Ovary (tissue), 7 donors: ENCODE measurements at regions not wholly inside any gene's neighbourhood (a gene's known extent, or its start where the extent isn't known, plus 50 kb on each side); places are given as distances from the start of the nearest gene placed in this dataset.

Experiments
- DNase-seq, 5 donors: peaks; one replicate each; pipeline ENCODE4 v3.0.0-alpha.2; 2019 to 2020
- H3K27ac ChIP-seq, 2 donors: fragments of 200-600 bp; one replicate each; pipeline versions ENCODE4 v1.5.1 to v1.8.0; 2019 to 2022
- H3K27me3 ChIP-seq: fragments of 200-600 bp; one replicate; pipeline ENCODE4 v1.8.0; 2022
- H3K36me3 ChIP-seq: fragments of 200-600 bp; sonication (generic); one replicate; pipeline ENCODE4 v1.5.1; 2019
- H3K4me1 ChIP-seq: one replicate; pipeline ENCODE4 v1.8.1; 2013; ENCODE audit warnings: mild to moderate bottlenecking, moderate library complexity; ENCODE audit not compliant: insufficient read depth
- H3K4me3 ChIP-seq: fragments of 200-600 bp; sonication (generic); one replicate; pipeline ENCODE4 v1.5.1; 2017
- H3K9me3 ChIP-seq, 2 donors: fragments of 200-600 bp in 1 of 2; sonication (generic) in 1 of 2; one replicate each; pipeline versions ENCODE4 v1.5.1 to v1.8.1; 2013 to 2019; ENCODE audit warnings: mild to moderate bottlenecking in 1 of 2, moderate library complexity in 1 of 2
- CTCF ChIP-seq, 3 donors: fragments of 450-650 bp in 2 of 3; fragments of 200-600 bp in 1 of 3; IDR thresholded peaks; one replicate each; pipeline versions ENCODE4 v1.5.1 to v1.8.0; 2016 to 2022; ENCODE audit warnings: antibody characterized with exemption in 3 of 3, mild to moderate bottlenecking in 1 of 3
- EP300 ChIP-seq: sonication (generic); formaldehyde crosslinking; IDR thresholded peaks from one replicate; pipeline ENCODE4 v1.6.1; 2017; ENCODE audit warnings: antibody characterized with exemption
- POLR2A ChIP-seq: fragments of 450-650 bp; IDR thresholded peaks from one replicate; pipeline ENCODE4 v1.6.1; 2017; ENCODE audit warnings: antibody characterized with exemption, mild to moderate bottlenecking, moderate library complexity
- WGBS, 3 donors: extraction: QIAGEN DNeasy Blood & Tissue Kit in 1 of 3; methylation state at CpG; one replicate each; pipeline versions ENCODE4 v1.1.5 to v1.1.7; 2013 to 2017; 5-methylcytosine and 5-hydroxymethylcytosine counted together
- intact Hi-C, 4 donors: fragments of 100-400 bp; cut with DNase I; formaldehyde crosslinking; loops; one replicate each; pipeline versions ENCODE4 v1.11.0 to v1.15.1; 2022 to 2023
- donor health status: DM: no; HTN: no; CAD: no; lungs with moderate emphysema.
- donor health status: DM: no; HTN: no; CAD: no.
- donor health status: Bipolar disorder and iron deficiency.
- donor health status: DM: no; HTN: no; CAD: no.
- donor health status: DM: yes; HTN: yes; CAD: no.

DNA sequence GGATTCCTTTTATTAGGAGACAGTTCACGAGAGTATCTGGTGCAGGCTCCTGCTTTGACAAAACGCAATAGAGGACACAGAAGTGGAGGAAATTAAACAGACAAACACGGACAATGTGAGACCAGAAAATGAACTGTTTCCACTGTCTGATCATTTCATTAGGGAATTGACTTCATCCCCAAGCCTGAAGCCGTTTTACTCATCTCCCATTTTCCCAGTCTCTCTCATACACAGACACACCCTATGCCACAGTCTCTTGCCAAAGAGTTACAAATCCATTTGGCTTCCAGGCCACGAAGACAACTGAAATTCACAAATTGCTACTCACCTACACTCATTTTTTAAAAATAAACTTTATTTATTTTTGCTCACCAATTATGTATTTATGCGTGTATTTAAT is 1087.8 kb upstream of the TMEM132C start:
- DNase-seq: no peak
- WGBS, 3 donors: 67 to 74% (median 72%) methylated on average over 6 of the region's 6 CpGs
- no peak overlapping the region for H3K4me3 ChIP-seq
- intact Hi-C loops: no loop called here
- H3K27me3 ChIP-seq: no peaks in the 10 kb centered on the region
- H3K27ac ChIP-seq: no peak overlapping the region
- H3K4me1 ChIP-seq: no peaks in the 10 kb centered on the region
- no peaks in the 10 kb centered on the region for H3K36me3 ChIP-seq
- no peaks in the 10 kb centered on the region for H3K9me3 ChIP-seq
- TF ChIP-seq POLR2A: no peak
- TF ChIP-seq EP300: no peak
- TF ChIP-seq CTCF (IDR thresholded peaks at IDR 0.05): no peak

GRCh38 chr12:127182018-127182417 is 1085.0 kb upstream of the TMEM132C start:
- no peak overlapping the region for H3K27ac ChIP-seq
- no peak for DNase-seq
- TF ChIP-seq CTCF (IDR thresholded peaks at IDR 0.05) (no peak), POLR2A (no peak), EP300 (no peak)
- H3K4me1 ChIP-seq: no peaks in the 10 kb centered on the region
- H3K9me3 ChIP-seq: no peaks in the 10 kb centered on the region
- H3K4me3 ChIP-seq: no peak overlapping the region
- H3K27me3 ChIP-seq: no peaks in the 10 kb centered on the region
- no peaks in the 10 kb centered on the region for H3K36me3 ChIP-seq
- WGBS, 3 donors: 85 to 90% (median 89%) methylated on average over 6 of the region's 6 CpGs
- intact Hi-C loops: no loop called here

- WGBS, 3 donors: 91 to 96% (median 96%) methylated on average over 1 of the region's 1 CpG
- H3K4me1 ChIP-seq: no peaks in the 10 kb centered on the region
- H3K36me3 ChIP-seq: no peaks in the 10 kb centered on the region
- no peaks in the 10 kb centered on the region for H3K9me3 ChIP-seq
- H3K27ac ChIP-seq: no peak overlapping the region
- H3K4me3 ChIP-seq: no peak overlapping the region
- intact Hi-C loops: no loop called here
- TF ChIP-seq EP300: no peak
- TF ChIP-seq CTCF (IDR thresholded peaks at IDR 0.05): no peak
- no peak for TF ChIP-seq POLR2A
- no peaks in the 10 kb centered on the region for H3K27me3 ChIP-seq
- no peak for DNase-seq
Measured at GRCh38 chr12:127189992-127190391, 1077.0 kb upstream of the TMEM132C start.

- H3K27me3 ChIP-seq: no peaks in the 10 kb centered on the region
- H3K4me1 ChIP-seq: no peaks in the 10 kb centered on the region
- 60 to 70% (median 68%) methylated on average over 2 of the region's 2 CpGs for WGBS, 3 donors
- H3K27ac ChIP-seq: no peak overlapping the region
- H3K36me3 ChIP-seq: no peaks in the 10 kb centered on the region
- no peak overlapping the region for H3K4me3 ChIP-seq
- intact Hi-C loops: no loop called here
- DNase-seq: no peak
- no peaks in the 10 kb centered on the region for H3K9me3 ChIP-seq
- no peak for TF ChIP-seq CTCF (IDR thresholded peaks at IDR 0.05)
Measured at GRCh38 chr12:127191129-127191528, 1075.8 kb upstream of the TMEM132C start.

- H3K9me3 ChIP-seq: no peaks in the 10 kb centered on the region
- no peak overlapping the region for H3K4me3 ChIP-seq
- no peaks in the 10 kb centered on the region for H3K36me3 ChIP-seq
- H3K4me1 ChIP-seq: no peaks in the 10 kb centered on the region
- no peak for DNase-seq
- no peaks in the 10 kb centered on the region for H3K27me3 ChIP-seq
- TF ChIP-seq POLR2A (no peak), CTCF (IDR thresholded peaks at IDR 0.05) (no peak), EP300 (no peak)
- 62 to 70% (median 63%) methylated on average over 3 of the region's 3 CpGs for WGBS, 3 donors
- intact Hi-C loops: no loop called here
- H3K27ac ChIP-seq: no peak overlapping the region
Measured at GRCh38 chr12:127192391-127192790, 1074.6 kb upstream of the TMEM132C start.
